HepG2 (cell line): ENCODE measurements at regions not wholly inside any gene's neighbourhood (a gene's known extent, or its start where the extent isn't known, plus 50 kb on each side); places are given as distances from the start of the nearest gene placed in this dataset.

ENCODE experiments used
- CEBPB ChIP-seq: IDR thresholded peaks from 2 replicates; pipeline ENCODE4 v1.6.1; 2011; ENCODE audit warnings: low read depth, low read length, improper control_type of control experiment, borderline replicate concordance
- E2F5 ChIP-seq: sonication (generic); formaldehyde crosslinking; conservative IDR thresholded peaks from 2 replicates; pipeline ENCODE4 v1.4.0; 2020; ENCODE audit warnings: missing genetic modification reagents
- EP300 ChIP-seq, 3 experiments: sonication (generic) in 1 of 3; formaldehyde crosslinking in 1 of 3; IDR thresholded peaks; 2 replicates each; pipeline versions ENCODE4 v1.5.1 to v1.6.1; 2011 to 2020; ENCODE audit warnings: low read depth in 2 of 3, low read length in 2 of 3, borderline replicate concordance in 1 of 3, improper control_type of control experiment in 1 of 3, mild to moderate bottlenecking in 1 of 3, missing genetic modification reagents in 1 of 3, moderate library complexity in 1 of 3
- FOXA1 ChIP-seq, 2 experiments: fragments of 450-650 bp in 1 of 2; sonication (generic) in 1 of 2; formaldehyde crosslinking in 1 of 2; IDR thresholded peaks; 2 replicates each; pipeline versions ENCODE4 v1.4.0 to v1.6.1; 2016 to 2020; ENCODE audit warnings: missing genetic modification reagents in 1 of 2
- FOXO1 ChIP-seq: sonication (generic); formaldehyde crosslinking; IDR thresholded peaks from 2 replicates; pipeline ENCODE4 v1.4.0; 2020; ENCODE audit warnings: missing genetic modification reagents
- HNF1A ChIP-seq, 2 experiments: sonication (generic) in 1 of 2; formaldehyde crosslinking in 1 of 2; IDR thresholded peaks; 2 replicates each; pipeline versions ENCODE4 v1.4.0 to v1.6.1; 2016 to 2020; ENCODE audit warnings: borderline replicate concordance in 1 of 2, low read depth in 1 of 2, mild to moderate bottlenecking in 1 of 2, missing genetic modification reagents in 1 of 2
- HNF4A ChIP-seq: sonication (generic); formaldehyde crosslinking; IDR thresholded peaks from 2 replicates; pipeline ENCODE4 v1.4.0; 2020; ENCODE audit warnings: missing genetic modification reagents
- MAFF ChIP-seq: IDR thresholded peaks from 2 replicates; pipeline ENCODE4 v1.6.1; 2011; ENCODE audit warnings: low read depth, low read length, improper control_type of control experiment
- MIXL1 ChIP-seq: IDR thresholded peaks from 2 replicates; pipeline ENCODE4 v1.6.1; 2016
- PAWR ChIP-seq: sonication (generic); formaldehyde crosslinking; IDR thresholded peaks from 2 replicates; pipeline ENCODE4 v1.4.0; 2020; ENCODE audit warnings: missing genetic modification reagents, mild to moderate bottlenecking, borderline replicate concordance
- POLR2AphosphoS5 ChIP-seq: IDR thresholded peaks from 2 replicates; pipeline ENCODE4 v1.6.1; 2012; ENCODE audit warnings: low read depth, low read length
- SIX4 ChIP-seq: sonication (generic); formaldehyde crosslinking; IDR thresholded peaks from 2 replicates; pipeline ENCODE4 v1.4.0; 2020; ENCODE audit warnings: missing genetic modification reagents
- SOX6 ChIP-seq, 2 experiments: fragments of 450-650 bp in 1 of 2; sonication (generic) in 1 of 2; formaldehyde crosslinking in 1 of 2; IDR thresholded peaks; 2 replicates each; pipeline versions ENCODE4 v1.4.0 to v1.6.1; 2017 to 2020; ENCODE audit warnings: antibody characterized with exemption in 1 of 2, mild to moderate bottlenecking in 1 of 2, missing genetic modification reagents in 1 of 2
- TAF1 ChIP-seq: sonication (generic); formaldehyde crosslinking; IDR thresholded peaks from 2 replicates; pipeline ENCODE4 v1.4.0; 2020; ENCODE audit warnings: missing genetic modification reagents
- THYN1 ChIP-seq: sonication (generic); formaldehyde crosslinking; IDR thresholded peaks from 2 replicates; pipeline ENCODE4 v1.8.1; 2023; ENCODE audit warnings: low read depth, mild to moderate bottlenecking, moderate library complexity, missing genetic modification reagents, borderline replicate concordance
- ZFX ChIP-seq: sonication (generic); formaldehyde crosslinking; IDR thresholded peaks from 2 replicates; pipeline ENCODE4 v1.4.0; 2020; ENCODE audit warnings: mild to moderate bottlenecking, low read depth, missing genetic modification reagents, moderate library complexity
- ZNF33B ChIP-seq: sonication (generic); formaldehyde crosslinking; IDR thresholded peaks from 2 replicates; pipeline ENCODE4 v1.5.1; 2020; ENCODE audit warnings: mild to moderate bottlenecking, missing genetic modification reagents
- TF ChIP-seq, protein P1 (sequence below): conservative IDR thresholded peaks from 2 replicates; pipeline ENCODE4 v1.6.1; 2018; ENCODE audit warnings: missing genetic modification reagents
- TF ChIP-seq, protein P2 (sequence below): sonication (generic); formaldehyde crosslinking; IDR thresholded peaks from 2 replicates; pipeline ENCODE4 v1.4.0; 2020; ENCODE audit warnings: missing genetic modification reagents, borderline replicate concordance

DNA sequence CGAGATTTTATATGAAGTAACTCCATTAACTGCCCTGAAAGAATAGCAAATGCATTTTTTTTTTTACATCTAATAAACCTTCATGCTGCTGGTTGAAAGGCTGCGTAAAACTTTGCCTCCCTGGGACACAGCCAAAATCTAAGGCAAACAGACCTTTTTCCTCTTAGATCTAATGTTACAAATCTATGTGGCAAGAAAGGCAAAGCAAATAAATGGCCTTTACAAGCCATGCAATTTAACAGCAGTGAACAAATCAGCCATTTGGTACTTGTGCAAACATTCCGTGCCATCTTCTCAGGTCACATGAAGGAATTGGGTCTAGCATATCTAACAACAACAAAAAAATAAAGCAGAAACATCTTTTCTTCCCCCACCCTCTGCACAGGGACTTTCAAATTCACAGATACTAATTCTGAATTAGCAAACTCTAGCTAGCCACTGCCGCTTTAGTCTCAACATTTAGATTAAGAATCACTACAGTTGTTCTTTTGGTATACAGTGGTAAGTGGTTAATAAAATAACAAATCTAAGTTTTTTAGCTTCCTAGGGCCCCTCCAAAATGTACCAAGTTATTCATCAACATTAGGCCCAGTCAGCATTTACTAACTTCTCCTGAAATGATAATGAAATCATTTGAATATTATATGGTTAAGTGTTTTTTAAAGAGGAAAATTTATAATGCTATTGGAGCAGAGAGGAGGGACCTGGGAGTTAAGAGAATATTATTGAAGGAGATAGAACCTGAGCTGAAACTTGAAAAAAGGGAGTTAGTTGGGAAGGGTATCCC, 593.8 kb downstream of the SMARCA1 start (continued):
- TF ChIP-seq EP300 (IDR thresholded peaks at IDR 0.05; ENCODE audit: low read depth in 2 of 2, low read length in 2 of 2) (peak in 1 of 2 experiments; percentile 74; a peak in 1 of 4 replicates), EP300 (CRISPR knock-in tag; IDR thresholded peaks at IDR 0.05; ENCODE audit: borderline replicate concordance) (no peak; the same call in 1 of the 2 replicates), ZNF33B (CRISPR knock-in tag) (no peak), POLR2AphosphoS5 (no peak), SIX4 (CRISPR knock-in tag) (peak; percentile 83), ZFX (CRISPR knock-in tag) (no peak), PAWR (CRISPR knock-in tag) (no peak), TAF1 (CRISPR knock-in tag) (no peak), HNF1A (IDR thresholded peaks at IDR 0.05; ENCODE audit: low read depth) (no peak), HNF1A (CRISPR knock-in tag; IDR thresholded peaks at IDR 0.05; ENCODE audit: borderline replicate concordance) (peak; percentile 26; the same call in 1 of the 2 replicates), E2F5 (CRISPR knock-in tag) (no peak), FOXO1 (CRISPR knock-in tag) (no peak), SOX6 (IDR thresholded peaks at IDR 0.05) (no peak), SOX6 (CRISPR knock-in tag; IDR thresholded peaks at IDR 0.05) (peak; percentile 45), THYN1 (CRISPR knock-in tag) (no peak), MAFF (peak; percentile 59), CEBPB (peak; percentile 80), MIXL1 (CRISPR knock-in tag) (no peak), HNF4A (CRISPR knock-in tag) (peak; percentile 32; the same call in 1 of the 2 replicates), FOXA1 (IDR thresholded peaks at IDR 0.05) (no peak), FOXA1 (CRISPR knock-in tag; IDR thresholded peaks at IDR 0.05) (peak; percentile 73)
- TF ChIP-seq, protein P1, sequence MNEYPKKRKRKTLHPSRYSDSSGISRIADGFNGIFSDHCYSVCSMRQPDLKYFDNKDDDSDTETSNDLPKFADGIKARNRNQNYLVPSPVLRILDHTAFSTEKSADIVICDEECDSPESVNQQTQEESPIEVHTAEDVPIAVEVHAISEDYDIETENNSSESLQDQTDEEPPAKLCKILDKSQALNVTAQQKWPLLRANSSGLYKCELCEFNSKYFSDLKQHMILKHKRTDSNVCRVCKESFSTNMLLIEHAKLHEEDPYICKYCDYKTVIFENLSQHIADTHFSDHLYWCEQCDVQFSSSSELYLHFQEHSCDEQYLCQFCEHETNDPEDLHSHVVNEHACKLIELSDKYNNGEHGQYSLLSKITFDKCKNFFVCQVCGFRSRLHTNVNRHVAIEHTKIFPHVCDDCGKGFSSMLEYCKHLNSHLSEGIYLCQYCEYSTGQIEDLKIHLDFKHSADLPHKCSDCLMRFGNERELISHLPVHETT (CRISPR knock-in tag), result no peak
- TF ChIP-seq, protein P2, sequence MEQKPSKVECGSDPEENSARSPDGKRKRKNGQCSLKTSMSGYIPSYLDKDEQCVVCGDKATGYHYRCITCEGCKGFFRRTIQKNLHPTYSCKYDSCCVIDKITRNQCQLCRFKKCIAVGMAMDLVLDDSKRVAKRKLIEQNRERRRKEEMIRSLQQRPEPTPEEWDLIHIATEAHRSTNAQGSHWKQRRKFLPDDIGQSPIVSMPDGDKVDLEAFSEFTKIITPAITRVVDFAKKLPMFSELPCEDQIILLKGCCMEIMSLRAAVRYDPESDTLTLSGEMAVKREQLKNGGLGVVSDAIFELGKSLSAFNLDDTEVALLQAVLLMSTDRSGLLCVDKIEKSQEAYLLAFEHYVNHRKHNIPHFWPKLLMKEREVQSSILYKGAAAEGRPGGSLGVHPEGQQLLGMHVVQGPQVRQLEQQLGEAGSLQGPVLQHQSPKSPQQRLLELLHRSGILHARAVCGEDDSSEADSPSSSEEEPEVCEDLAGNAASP, result peak; percentile 48; the same call in 1 of the 2 replicates
